Calu3 (cell line): ENCODE measurements at regions not wholly inside any gene's neighbourhood (a gene's known extent, or its start where the extent isn't known, plus 50 kb on each side); places are given as distances from the start of the nearest gene placed in this dataset.

ENCODE experiments used
- BruUV-seq: library from RNA; stranded (reverse); fragments of 400-500 nt; replicated peaks from 2 replicates; lab custom pipeline; 2021; lab: Mats Ljungman, UMichigan
- CTCF ChIA-PET: fragments of 300-600 bp; sonication (Branson Sonifier 250); formaldehyde crosslinking; loops from one replicate; lab custom pipeline; 2022; ENCODE audit warnings: antibody characterized with exemption; lab: Charles Lee
- DNase-seq: peaks from one replicate; pipeline ENCODE4 v3.0.0; 2022
- H3K27ac Mint-ChIP-seq: one replicate; pipeline ENCODE4 v1.8.0; 2022; ENCODE audit warnings: mixed read lengths; ENCODE audit not compliant: unreplicated experiment
- H3K27me3 Mint-ChIP-seq: one replicate; pipeline ENCODE4 v1.8.0; 2022; ENCODE audit warnings: mixed read lengths; ENCODE audit not compliant: unreplicated experiment
- H3K36me3 Mint-ChIP-seq: one replicate; pipeline ENCODE4 v1.8.0; 2022; ENCODE audit warnings: mild to moderate bottlenecking, moderate library complexity, mixed read lengths; ENCODE audit not compliant: insufficient read depth, unreplicated experiment
- H3K4me1 Mint-ChIP-seq: one replicate; pipeline ENCODE4 v1.8.0; 2022; ENCODE audit warnings: mild to moderate bottlenecking, low read depth, mixed read lengths; ENCODE audit not compliant: unreplicated experiment
- H3K4me3 Mint-ChIP-seq: one replicate; pipeline ENCODE4 v1.8.0; 2022; ENCODE audit warnings: mild to moderate bottlenecking, low read depth, moderate library complexity, mixed read lengths; ENCODE audit not compliant: unreplicated experiment
- H3K9me3 Mint-ChIP-seq: one replicate; pipeline ENCODE4 v1.8.0; 2022; ENCODE audit warnings: low read depth, mixed read lengths; ENCODE audit not compliant: unreplicated experiment
- intact Hi-C: fragments of 100-400 bp; cut with micrococcal nuclease; formaldehyde crosslinking; loops from one replicate; pipeline ENCODE4 v1.10.0; 2022; ENCODE audit not compliant: unreplicated experiment
- TF ChIP-seq, protein P1 (sequence below): fragments of 200-600 bp; IDR thresholded peaks from one replicate; pipeline ENCODE4 v1.8.0; 2022; ENCODE audit warnings: antibody characterized with exemption; ENCODE audit not compliant: unreplicated experiment

DNA sequence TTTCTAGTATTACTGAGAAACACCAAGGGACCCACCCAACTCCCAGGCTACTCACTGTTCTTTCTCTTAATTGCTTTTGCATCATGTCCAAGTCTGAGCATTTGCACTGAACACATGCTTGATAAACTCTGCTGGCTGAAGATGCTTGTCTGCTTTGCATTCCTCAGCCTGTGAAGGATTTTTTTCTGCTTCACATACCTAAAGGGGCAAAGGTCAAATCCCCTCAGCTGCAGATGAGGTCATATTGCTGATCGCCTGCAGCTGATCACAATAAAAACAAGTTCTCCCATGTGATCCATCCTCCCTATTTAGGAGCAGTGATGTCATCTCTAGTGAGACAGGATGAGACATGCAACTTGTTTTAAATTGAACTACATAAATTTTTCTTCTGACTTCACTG is 84.6 kb upstream of the DCBLD2 start:
- Mint-ChIP-seq H3K4me3 (no peak overlapping the region), H3K9me3 (no peaks in the 10 kb centered on the region), H3K36me3 (no peaks in the 10 kb centered on the region), H3K4me1 (peaks cover 18% of the 10 kb centered on the region), H3K27ac (no peak overlapping the region), H3K27me3 (no peaks in the 10 kb centered on the region)
- DNase-seq, result no peak
- CTCF ChIA-PET, result interaction anchor here (1.0 to 1.4 kb wide), 3 partner anchors 8 to 171 kb away, joined by 3 to 5 read pairs (median 3); no protein-coding TSS in a partner anchor
- intact Hi-C loops, result no loop called here
- TF ChIP-seq, protein P1, sequence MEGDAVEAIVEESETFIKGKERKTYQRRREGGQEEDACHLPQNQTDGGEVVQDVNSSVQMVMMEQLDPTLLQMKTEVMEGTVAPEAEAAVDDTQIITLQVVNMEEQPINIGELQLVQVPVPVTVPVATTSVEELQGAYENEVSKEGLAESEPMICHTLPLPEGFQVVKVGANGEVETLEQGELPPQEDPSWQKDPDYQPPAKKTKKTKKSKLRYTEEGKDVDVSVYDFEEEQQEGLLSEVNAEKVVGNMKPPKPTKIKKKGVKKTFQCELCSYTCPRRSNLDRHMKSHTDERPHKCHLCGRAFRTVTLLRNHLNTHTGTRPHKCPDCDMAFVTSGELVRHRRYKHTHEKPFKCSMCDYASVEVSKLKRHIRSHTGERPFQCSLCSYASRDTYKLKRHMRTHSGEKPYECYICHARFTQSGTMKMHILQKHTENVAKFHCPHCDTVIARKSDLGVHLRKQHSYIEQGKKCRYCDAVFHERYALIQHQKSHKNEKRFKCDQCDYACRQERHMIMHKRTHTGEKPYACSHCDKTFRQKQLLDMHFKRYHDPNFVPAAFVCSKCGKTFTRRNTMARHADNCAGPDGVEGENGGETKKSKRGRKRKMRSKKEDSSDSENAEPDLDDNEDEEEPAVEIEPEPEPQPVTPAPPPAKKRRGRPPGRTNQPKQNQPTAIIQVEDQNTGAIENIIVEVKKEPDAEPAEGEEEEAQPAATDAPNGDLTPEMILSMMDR, result no peak
- BruUV-seq, result no TSS peak

DNA sequence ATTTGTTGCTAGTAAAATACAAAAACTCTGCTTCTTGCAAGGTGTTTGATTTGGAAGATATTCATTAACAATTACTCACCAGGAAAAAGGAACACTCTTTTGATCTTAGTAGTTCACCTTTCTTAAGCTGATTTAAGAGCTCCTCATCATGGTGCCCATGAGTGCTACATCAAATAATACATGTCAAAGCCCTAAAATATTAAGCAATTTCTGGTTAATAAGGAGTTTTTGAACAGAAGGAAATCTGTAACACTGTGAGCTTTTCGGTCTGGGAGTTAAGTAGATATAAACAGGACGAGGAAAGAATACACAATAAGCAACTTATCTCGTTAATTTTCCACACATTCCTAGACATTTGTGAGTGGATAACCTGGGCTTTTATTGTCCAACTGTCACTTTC is 83.9 kb upstream of the DCBLD2 start:
- Mint-ChIP-seq H3K9me3 (no peaks in the 10 kb centered on the region), H3K4me3 (no peak overlapping the region), H3K27ac (no peak overlapping the region), H3K27me3 (no peaks in the 10 kb centered on the region), H3K4me1 (peaks cover 22% of the 10 kb centered on the region), H3K36me3 (no peaks in the 10 kb centered on the region)
- no peak for DNase-seq
- TF ChIP-seq, protein P1, result no peak
- CTCF ChIA-PET, result interaction anchor here (0.6 to 1.4 kb wide), 7 partner anchors 9 to 570 kb away, joined by 3 to 13 read pairs (median 4); partner anchors contain the start of gene DCBLD2
- BruUV-seq, result no TSS peak
- intact Hi-C loops, result loop anchor here (1.0 kb wide), 1 partner anchor 168 kb away; no protein-coding TSS in a partner anchor

DNA sequence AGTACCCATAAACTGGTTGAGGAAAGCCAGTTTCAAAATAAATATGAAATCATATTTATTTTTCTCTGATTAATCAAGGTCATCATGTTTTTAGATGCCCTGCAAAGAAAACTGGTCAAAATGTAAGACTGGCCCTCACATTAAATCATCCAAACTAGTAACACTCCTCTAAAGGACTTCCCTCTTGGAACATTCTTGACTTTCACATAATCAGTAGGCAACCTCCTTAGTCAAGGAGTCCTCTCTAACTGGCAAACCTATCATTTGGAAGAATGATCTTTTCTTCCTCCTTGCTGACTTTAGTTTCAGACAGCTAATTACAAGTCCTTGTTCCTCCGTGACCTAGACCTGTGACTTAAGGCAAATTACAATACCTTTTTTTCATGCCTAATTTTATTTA is 82.5 kb upstream of the DCBLD2 start:
- Mint-ChIP-seq H3K9me3 (no peaks in the 10 kb centered on the region), H3K4me3 (no peak overlapping the region), H3K4me1 (peaks cover 33% of the 10 kb centered on the region), H3K27me3 (no peaks in the 10 kb centered on the region), H3K36me3 (no peaks in the 10 kb centered on the region), H3K27ac (peak overlapping the region; percentile 56)
- BruUV-seq, result no TSS peak
- intact Hi-C loops, result no loop called here
- DNase-seq, result no peak
- CTCF ChIA-PET, result no interaction called here
- TF ChIP-seq, protein P1, result no peak

DNA sequence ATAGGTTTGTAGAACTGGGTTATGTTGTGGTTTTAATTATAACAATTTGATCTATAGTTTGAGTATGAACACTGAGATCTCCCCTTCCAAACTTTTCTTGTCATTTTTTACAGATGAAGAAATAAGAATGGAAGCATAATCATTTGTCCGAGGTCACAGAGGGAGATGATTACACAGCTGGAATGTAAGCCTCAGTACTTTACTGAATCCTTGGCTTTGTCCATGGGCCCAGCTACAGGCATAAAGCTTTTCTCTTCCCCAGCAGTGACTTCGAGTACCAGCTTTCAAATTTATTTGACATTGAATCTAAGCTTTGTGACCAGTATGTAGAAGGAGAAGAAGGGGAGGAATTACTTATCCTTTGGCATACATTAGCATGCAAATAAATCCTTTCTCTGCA is 80.9 kb upstream of the DCBLD2 start:
- Mint-ChIP-seq H3K36me3 (peaks cover 4% of the 10 kb centered on the region), H3K27ac (peak overlapping the region; percentile 80), H3K27me3 (no peaks in the 10 kb centered on the region), H3K4me1 (peaks cover 50% of the 10 kb centered on the region), H3K9me3 (no peaks in the 10 kb centered on the region), H3K4me3 (peak overlapping the region; percentile 52)
- TF ChIP-seq, protein P1, result no peak
- no TSS peak for BruUV-seq
- no peak for DNase-seq
- CTCF ChIA-PET, result no interaction called here
- intact Hi-C loops, result no loop called here
